Spleen (tissue), 7 donors: ENCODE measurements at regions not wholly inside any gene's neighbourhood (a gene's known extent, or its start where the extent isn't known, plus 50 kb on each side); places are given as distances from the start of the nearest gene placed in this dataset.

Experiments
- CTCF ChIP-seq, 11 experiments: fragments of 200-600 bp in 7 of 11; fragments of 450-650 bp in 4 of 11; sonication (generic) in 4 of 11; IDR thresholded peaks in 8 of 11; conservative IDR thresholded peaks in 3 of 11; 1 replicate in 7 of 11; 2 replicates in 4 of 11; pipeline versions ENCODE4 v1.4.0 to v1.8.0; 2016 to 2021; ENCODE audit warnings: antibody characterized with exemption in 11 of 11, inconsistent platforms in 4 of 11, mild to moderate bottlenecking in 1 of 11
- POLR2A ChIP-seq, 3 donors: fragments of 450-650 bp; IDR thresholded peaks; one replicate each; pipeline ENCODE4 v1.5.1; 2017; ENCODE audit warnings: antibody characterized with exemption in 3 of 3, mild to moderate bottlenecking in 1 of 3
- POLR2AphosphoS5 ChIP-seq, 3 donors: sonication (generic); formaldehyde crosslinking; IDR thresholded peaks; one replicate each; pipeline ENCODE4 v1.5.1; 2017; ENCODE audit warnings: antibody characterized with exemption in 3 of 3
- donor health status: DM: no; HTN: no; CAD: no; lungs with moderate emphysema.
- donor health status: DM: no; HTN: no; CAD: no.
- donor health status: DM: no; HTN: no; CAD: no.

- TF ChIP-seq CTCF (IDR thresholded peaks at IDR 0.05 in 8 of 11, conservative IDR thresholded peaks at IDR 0.05 in 3 of 11) (no peak), POLR2A (IDR thresholded peaks at IDR 0.05) (no peak), POLR2AphosphoS5 (IDR thresholded peaks at IDR 0.05) (peak in 1 of 3 donors; percentile 23)
Observed at GRCh38 chr6:150704447-150705192, 104.9 kb downstream of the PLEKHG1 start.
